Type B pancreatic cell (in vitro differentiated cells): ENCODE measurements at regions not wholly inside any gene's neighbourhood (a gene's known extent, or its start where the extent isn't known, plus 50 kb on each side); places are given as distances from the start of the nearest gene placed in this dataset.

ENCODE experiments used
- DNase-seq: peaks from one replicate; pipeline ENCODE4 v3.0.0; 2021; ENCODE audit warnings: mixed read lengths; ENCODE audit not compliant: unreplicated experiment; ENCODE audit errors: extremely low spot score
- H3K27ac Mint-ChIP-seq: 2 replicates; pipeline ENCODE4 v1.8.0; 2021; ENCODE audit warnings: mild to moderate bottlenecking, mixed read lengths
- H3K27me3 Mint-ChIP-seq: 2 replicates; pipeline ENCODE4 v1.8.0; 2021; ENCODE audit warnings: mixed read lengths
- H3K36me3 Mint-ChIP-seq: 2 replicates; pipeline ENCODE4 v1.8.0; 2021; ENCODE audit warnings: mixed read lengths
- H3K4me1 Mint-ChIP-seq: one replicate; pipeline ENCODE4 v1.8.0; 2021; ENCODE audit warnings: mixed read lengths; ENCODE audit not compliant: unreplicated experiment
- H3K4me3 Mint-ChIP-seq: 2 replicates; pipeline ENCODE4 v1.8.0; 2021; ENCODE audit warnings: mild to moderate bottlenecking, mixed read lengths
- H3K9me3 Mint-ChIP-seq: 2 replicates; pipeline ENCODE4 v1.8.0; 2021; ENCODE audit warnings: mixed read lengths
- CTCF ChIP-seq: fragments of 200-600 bp; sonication (generic); conservative IDR thresholded peaks from 2 replicates; pipeline ENCODE4 v1.5.0; 2021; ENCODE audit warnings: antibody characterized with exemption, mild to moderate bottlenecking

- Mint-ChIP-seq H3K9me3 (no peaks in the 10 kb centered on the region), H3K36me3 (no peaks in the 10 kb centered on the region), H3K4me3 (no peak overlapping the region), H3K27me3 (no peaks in the 10 kb centered on the region), H3K27ac (no peak overlapping the region), H3K4me1 (peaks cover 3% of the 10 kb centered on the region)
- no peak for DNase-seq
- TF ChIP-seq CTCF = no peak
Observed at GRCh38 chr13:39100996-39101738, 62.9 kb downstream of the NHLRC3 start.

GRCh38 chr13:39102981-39103490 lies 64.8 kb downstream of the NHLRC3 start:
- no peak for DNase-seq
- Mint-ChIP-seq H3K4me3 (no peak overlapping the region), H3K9me3 (no peaks in the 10 kb centered on the region), H3K27ac (peak overlapping the region; percentile 0), H3K36me3 (no peaks in the 10 kb centered on the region), H3K4me1 (peaks cover 3% of the 10 kb centered on the region), H3K27me3 (no peaks in the 10 kb centered on the region)
- TF ChIP-seq CTCF = no peak

- Mint-ChIP-seq H3K9me3 (no peaks in the 10 kb centered on the region), H3K4me3 (no peak overlapping the region), H3K4me1 (peaks cover 3% of the 10 kb centered on the region), H3K36me3 (no peaks in the 10 kb centered on the region), H3K27me3 (peaks cover 8% of the 10 kb centered on the region), H3K27ac (no peak overlapping the region)
- TF ChIP-seq CTCF = no peak
- no peak for DNase-seq
Observed at GRCh38 chr13:39105110-39105509, 66.9 kb downstream of the NHLRC3 start.

- no peaks in the 10 kb centered on the region for H3K36me3 Mint-ChIP-seq
- H3K27ac Mint-ChIP-seq = no peak overlapping the region
- no peaks in the 10 kb centered on the region for H3K9me3 Mint-ChIP-seq
- no peak for TF ChIP-seq CTCF
- no peak for DNase-seq
- H3K4me1 Mint-ChIP-seq = peaks cover 3% of the 10 kb centered on the region
- H3K4me3 Mint-ChIP-seq = no peak overlapping the region
- H3K27me3 Mint-ChIP-seq = peaks cover 11% of the 10 kb centered on the region
Observed at GRCh38 chr13:39106216-39107005, 68.2 kb downstream of the NHLRC3 start.

- H3K27ac Mint-ChIP-seq = no peak overlapping the region
- H3K4me3 Mint-ChIP-seq = no peak overlapping the region
- no peak for DNase-seq
- H3K27me3 Mint-ChIP-seq = peaks cover 11% of the 10 kb centered on the region
- H3K36me3 Mint-ChIP-seq = no peaks in the 10 kb centered on the region
- no peak for TF ChIP-seq CTCF
- H3K9me3 Mint-ChIP-seq = no peaks in the 10 kb centered on the region
- peaks cover 3% of the 10 kb centered on the region for H3K4me1 Mint-ChIP-seq
Observed at GRCh38 chr13:39107561-39107960, 69.3 kb downstream of the NHLRC3 start.
